Breast epithelium (tissue), 4 donors: ENCODE measurements at regions not wholly inside any gene's neighbourhood (a gene's known extent, or its start where the extent isn't known, plus 50 kb on each side); places are given as distances from the start of the nearest gene placed in this dataset.

Experiments used
- DNase-seq, 2 donors: peaks; one replicate each; pipeline ENCODE4 v3.0.0-alpha.2; 2019; ENCODE audit warnings: low spot score in 2 of 2
- H3K27ac ChIP-seq, 2 donors: fragments of 200-600 bp; sonication (generic) in 1 of 2; one replicate each; pipeline ENCODE4 v1.5.1; 2016 to 2019; ENCODE audit warnings: mild to moderate bottlenecking in 1 of 2
- H3K27me3 ChIP-seq, 2 donors: fragments of 200-600 bp; sonication (generic) in 1 of 2; one replicate each; pipeline versions ENCODE4 v1.5.1 to v1.6.0; 2017 to 2019; ENCODE audit warnings: control low read depth in 1 of 2, mild to moderate bottlenecking in 1 of 2
- H3K36me3 ChIP-seq: fragments of 200-600 bp; one replicate; pipeline ENCODE4 v1.5.1; 2019
- H3K4me1 ChIP-seq, 2 donors: fragments of 200-600 bp; sonication (generic); one replicate each; pipeline ENCODE4 v1.5.1; 2016 to 2019; ENCODE audit warnings: control low read depth in 1 of 2
- H3K4me3 ChIP-seq, 3 donors: fragments of 200-600 bp; sonication (generic); 1 replicate in 2 of 3; 2 replicates in 1 of 3; pipeline ENCODE4 v1.5.1; 2016 to 2019; ENCODE audit warnings: mild to moderate bottlenecking in 3 of 3, moderate library complexity in 2 of 3
- H3K9me3 ChIP-seq, 2 donors: fragments of 200-600 bp; sonication (generic) in 1 of 2; one replicate each; pipeline ENCODE4 v1.5.1; 2016 to 2019; ENCODE audit warnings: control low read depth in 1 of 2
- CTCF ChIP-seq, 3 donors: fragments of 450-650 bp; IDR thresholded peaks; one replicate each; pipeline ENCODE4 v1.5.1; 2016 to 2017; ENCODE audit warnings: antibody characterized with exemption in 3 of 3, mild to moderate bottlenecking in 3 of 3, moderate library complexity in 3 of 3
- POLR2A ChIP-seq: fragments of 450-650 bp; IDR thresholded peaks from one replicate; pipeline ENCODE4 v1.6.1; 2016; ENCODE audit warnings: antibody characterized with exemption, mild to moderate bottlenecking, moderate library complexity
- POLR2AphosphoS5 ChIP-seq, 3 donors: sonication (generic); formaldehyde crosslinking; IDR thresholded peaks; one replicate each; pipeline ENCODE4 v1.6.1; 2017; ENCODE audit warnings: antibody characterized with exemption in 3 of 3
- intact Hi-C: fragments of 100-400 bp; cut with DNase I; formaldehyde crosslinking; loops from one replicate; pipeline ENCODE4 v1.15.1; 2023; ENCODE audit warnings: low total_unique reads

GRCh38 chr3:82800248-82800647 is 1038.8 kb upstream of the GBE1 start:
- TF ChIP-seq POLR2AphosphoS5 (IDR thresholded peaks at IDR 0.05), result no peak
- no peak for TF ChIP-seq CTCF (IDR thresholded peaks at IDR 0.05)
- DNase-seq, result no peak
- no peak overlapping the region for H3K27ac ChIP-seq
- no peaks in the 10 kb centered on the region for H3K9me3 ChIP-seq
- H3K4me1 ChIP-seq, result no peaks in the 10 kb centered on the region
- intact Hi-C loops, result no loop called here
- H3K27me3 ChIP-seq, result no peaks in the 10 kb centered on the region
- H3K4me3 ChIP-seq, result no peak overlapping the region
- no peaks in the 10 kb centered on the region for H3K36me3 ChIP-seq

GRCh38 chr3:82796765-82797164 is 1035.3 kb upstream of the GBE1 start:
- Histone ChIP-seq H3K4me1 (no peaks in the 10 kb centered on the region), H3K27me3 (no peaks in the 10 kb centered on the region), H3K4me3 (no peak overlapping the region), H3K36me3 (no peaks in the 10 kb centered on the region), H3K27ac (no peak overlapping the region), H3K9me3 (no peaks in the 10 kb centered on the region)
- intact Hi-C loops, result no loop called here
- TF ChIP-seq POLR2AphosphoS5 (IDR thresholded peaks at IDR 0.05) (no peak), POLR2A (no peak), CTCF (IDR thresholded peaks at IDR 0.05) (no peak)
- DNase-seq, result no peak

- Histone ChIP-seq H3K27ac (no peak overlapping the region), H3K4me1 (no peaks in the 10 kb centered on the region), H3K27me3 (no peaks in the 10 kb centered on the region), H3K4me3 (no peak overlapping the region), H3K9me3 (no peaks in the 10 kb centered on the region), H3K36me3 (peaks cover 4% of the 10 kb centered on the region)
- intact Hi-C loops, result no loop called here
- TF ChIP-seq POLR2AphosphoS5 (IDR thresholded peaks at IDR 0.05) (no peak), POLR2A (no peak), CTCF (IDR thresholded peaks at IDR 0.05) (no peak)
- no peak for DNase-seq
These were observed 1029.8 kb upstream of the GBE1 start for GRCh38 chr3:82791241-82791640.

- TF ChIP-seq CTCF (IDR thresholded peaks at IDR 0.05), result no peak
- no peak for TF ChIP-seq POLR2AphosphoS5 (IDR thresholded peaks at IDR 0.05)
- TF ChIP-seq POLR2A, result no peak
- no peak for DNase-seq
- Histone ChIP-seq H3K27me3 (no peaks in the 10 kb centered on the region), H3K4me1 (no peaks in the 10 kb centered on the region), H3K36me3 (peaks cover 4% of the 10 kb centered on the region), H3K4me3 (no peak overlapping the region), H3K9me3 (no peaks in the 10 kb centered on the region), H3K27ac (no peak overlapping the region)
- intact Hi-C loops, result no loop called here
These were observed 1029.1 kb upstream of the GBE1 start for GRCh38 chr3:82790307-82791097.

GRCh38 chr3:82783194-82783593 is 1021.7 kb upstream of the GBE1 start:
- intact Hi-C loops, result no loop called here
- Histone ChIP-seq H3K4me3 (no peak overlapping the region), H3K9me3 (no peaks in the 10 kb centered on the region), H3K36me3 (peaks cover 4% of the 10 kb centered on the region), H3K27ac (no peak overlapping the region), H3K27me3 (no peaks in the 10 kb centered on the region), H3K4me1 (no peaks in the 10 kb centered on the region)
- no peak for DNase-seq
- TF ChIP-seq CTCF (IDR thresholded peaks at IDR 0.05) (no peak), POLR2A (no peak), POLR2AphosphoS5 (IDR thresholded peaks at IDR 0.05) (no peak)
